Activated CD8-positive, alpha-beta T cell treated with anti-CD3 and anti-CD28 coated beads, Interleukin-2, amount 10 ng/mL, durations not matched to agents 7 days and 5 days (primary cell): ENCODE measurements at regions not wholly inside any gene's neighbourhood (a gene's known extent, or its start where the extent isn't known, plus 50 kb on each side); places are given as distances from the start of the nearest gene placed in this dataset.

Experiments
- ATAC-seq: fragments of 150-1000 bp; cut with Tn5 transposase; one replicate; pipeline ENCODE4 v1.10.0; 2021; ENCODE audit warnings: moderate library complexity
- CTCF ChIA-PET: fragments of 350-600 bp; sonication (Branson Sonifier 250); formaldehyde crosslinking; loops from one replicate; lab custom pipeline; 2021; ENCODE audit warnings: antibody characterized with exemption; lab: Charles Lee
- POLR2A ChIA-PET: fragments of 350-600 bp; sonication (Branson Sonifier 250); formaldehyde crosslinking; loops from one replicate; lab custom pipeline; 2021; ENCODE audit warnings: antibody characterized with exemption; lab: Charles Lee
- DNase-seq: peaks from one replicate; pipeline ENCODE4 v3.0.0-alpha.2; 2020
- H3K27ac Mint-ChIP-seq: one replicate; pipeline ENCODE4 v1.8.0; 2021; ENCODE audit warnings: mild to moderate bottlenecking, mixed read lengths
- H3K27me3 Mint-ChIP-seq: one replicate; pipeline ENCODE4 v1.8.0; 2021; ENCODE audit warnings: low read depth, mixed read lengths
- H3K36me3 Mint-ChIP-seq: one replicate; pipeline ENCODE4 v1.8.0; 2021; ENCODE audit warnings: low read depth, mixed read lengths
- H3K4me1 Mint-ChIP-seq: one replicate; pipeline ENCODE4 v1.8.0; 2021; ENCODE audit warnings: low read depth, mixed read lengths
- H3K4me3 Mint-ChIP-seq: one replicate; pipeline ENCODE4 v1.8.0; 2021; ENCODE audit warnings: mild to moderate bottlenecking, mixed read lengths
- H3K9me3 Mint-ChIP-seq: one replicate; pipeline ENCODE4 v1.8.0; 2022; ENCODE audit warnings: mixed read lengths; ENCODE audit not compliant: insufficient read depth

- Mint-ChIP-seq H3K4me3 (no peak overlapping the region), H3K4me1 (peaks cover 2% of the 10 kb centered on the region), H3K27ac (no peak overlapping the region), H3K36me3 (no peaks in the 10 kb centered on the region), H3K9me3 (no peaks in the 10 kb centered on the region), H3K27me3 (no peaks in the 10 kb centered on the region)
- CTCF ChIA-PET, result no interaction called here
- no peak for ATAC-seq
- POLR2A ChIA-PET, result no interaction called here
- DNase-seq, result no peak
These were observed 55.5 kb downstream of the MID1IP1 start for GRCh38 chrX:38856670-38857265.

GRCh38 chrX:38857736-38858523, 56.7 kb downstream of the MID1IP1 start:
- DNase-seq, result no peak
- Mint-ChIP-seq H3K4me3 (no peak overlapping the region), H3K4me1 (peaks cover 2% of the 10 kb centered on the region), H3K9me3 (no peaks in the 10 kb centered on the region), H3K36me3 (no peaks in the 10 kb centered on the region), H3K27ac (no peak overlapping the region), H3K27me3 (no peaks in the 10 kb centered on the region)
- ChIA-PET CTCF (no interaction called here), POLR2A (no interaction called here)
- ATAC-seq, result no peak

- ATAC-seq (no peak), DNase-seq (no peak)
- peaks cover 2% of the 10 kb centered on the region for H3K4me1 Mint-ChIP-seq
- H3K36me3 Mint-ChIP-seq, result no peaks in the 10 kb centered on the region
- H3K4me3 Mint-ChIP-seq, result no peak overlapping the region
- ChIA-PET POLR2A (no interaction called here), CTCF (no interaction called here)
- no peak overlapping the region for H3K27ac Mint-ChIP-seq
- H3K9me3 Mint-ChIP-seq, result no peaks in the 10 kb centered on the region
- H3K27me3 Mint-ChIP-seq, result no peaks in the 10 kb centered on the region
These were observed 58.3 kb downstream of the MID1IP1 start for GRCh38 chrX:38859602-38860001.

DNA sequence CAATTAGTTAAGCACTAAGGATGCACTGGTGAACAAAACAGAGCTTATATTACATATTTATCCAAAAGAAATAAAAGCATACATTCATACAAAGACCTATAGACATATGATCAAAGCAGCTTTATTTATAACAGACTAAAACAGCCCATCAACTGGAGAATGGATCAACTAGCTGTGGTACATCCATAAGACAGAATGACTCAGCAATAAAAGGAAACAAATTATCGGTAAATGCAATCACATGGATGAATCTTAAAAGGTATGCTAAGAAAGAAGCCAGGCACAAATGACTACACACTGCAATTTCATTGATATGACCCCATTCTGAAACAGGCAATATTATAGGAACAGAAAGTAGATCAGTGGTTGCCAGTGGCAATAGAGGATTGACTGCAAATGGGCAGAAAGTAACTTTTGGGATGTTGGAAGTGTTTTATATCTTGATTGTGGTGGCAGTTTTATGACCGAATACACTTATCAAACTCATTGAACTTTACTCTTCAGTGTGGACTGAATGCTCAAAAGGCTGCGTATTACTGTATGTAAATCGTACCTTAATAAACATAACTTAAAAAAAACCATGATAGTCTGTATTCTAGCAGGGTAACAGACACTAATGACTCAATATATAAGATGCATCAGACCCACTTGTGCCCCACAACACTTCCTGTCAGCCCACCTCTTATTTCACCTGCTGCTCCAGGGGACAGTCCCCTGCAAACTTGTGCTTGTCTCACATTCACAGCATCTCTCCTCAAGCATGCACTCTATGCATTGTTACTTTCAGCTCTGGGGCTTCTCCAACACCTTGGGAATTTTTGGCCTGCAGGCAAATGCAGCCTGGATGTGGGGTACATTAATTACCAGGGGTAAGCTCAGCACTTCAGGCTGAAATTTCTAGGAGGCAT, 59.1 kb downstream of the MID1IP1 start:
- DNase-seq (no peak), ATAC-seq (no peak)
- Mint-ChIP-seq H3K4me1 (peaks cover 2% of the 10 kb centered on the region), H3K27me3 (no peaks in the 10 kb centered on the region), H3K9me3 (no peaks in the 10 kb centered on the region), H3K27ac (no peak overlapping the region), H3K4me3 (no peak overlapping the region), H3K36me3 (no peaks in the 10 kb centered on the region)
- CTCF ChIA-PET, result no interaction called here
- POLR2A ChIA-PET, result interaction anchor here (0.7 kb wide), 1 partner anchor 409 kb away, joined by 3 read pairs; no protein-coding TSS in a partner anchor

- H3K9me3 Mint-ChIP-seq, result no peaks in the 10 kb centered on the region
- DNase-seq, result no peak
- H3K36me3 Mint-ChIP-seq, result no peaks in the 10 kb centered on the region
- ChIA-PET POLR2A (no interaction called here), CTCF (no interaction called here)
- H3K4me1 Mint-ChIP-seq, result peaks cover 2% of the 10 kb centered on the region
- H3K27ac Mint-ChIP-seq, result no peak overlapping the region
- no peak overlapping the region for H3K4me3 Mint-ChIP-seq
- H3K27me3 Mint-ChIP-seq, result no peaks in the 10 kb centered on the region
- ATAC-seq, result no peak
These were observed 60.2 kb downstream of the MID1IP1 start for GRCh38 chrX:38861489-38861888.

DNA sequence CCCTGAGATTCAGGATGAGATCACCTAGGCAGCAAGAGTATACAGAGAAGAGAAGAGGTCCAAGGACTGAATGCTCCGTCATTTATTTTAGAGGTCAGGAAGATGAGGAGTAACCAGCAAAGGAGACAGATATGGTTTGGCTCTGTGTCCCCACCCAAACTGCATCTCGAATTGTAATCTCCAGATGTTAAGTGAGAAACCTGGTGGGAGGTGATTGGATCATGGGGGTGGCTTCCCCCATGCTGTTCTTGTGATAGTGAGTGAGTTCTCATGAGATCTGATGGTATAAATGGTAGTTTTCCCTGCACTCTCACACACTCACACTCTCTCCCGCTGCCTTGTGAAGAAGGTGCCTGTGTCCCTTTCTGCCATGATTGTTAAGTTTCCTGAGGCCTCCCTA, 60.8 kb downstream of the MID1IP1 start:
- ATAC-seq, result no peak
- Mint-ChIP-seq H3K36me3 (no peaks in the 10 kb centered on the region), H3K27me3 (no peaks in the 10 kb centered on the region), H3K4me3 (no peak overlapping the region), H3K27ac (no peak overlapping the region), H3K4me1 (peaks cover 2% of the 10 kb centered on the region), H3K9me3 (no peaks in the 10 kb centered on the region)
- ChIA-PET POLR2A (no interaction called here), CTCF (no interaction called here)
- DNase-seq, result no peak

DNA sequence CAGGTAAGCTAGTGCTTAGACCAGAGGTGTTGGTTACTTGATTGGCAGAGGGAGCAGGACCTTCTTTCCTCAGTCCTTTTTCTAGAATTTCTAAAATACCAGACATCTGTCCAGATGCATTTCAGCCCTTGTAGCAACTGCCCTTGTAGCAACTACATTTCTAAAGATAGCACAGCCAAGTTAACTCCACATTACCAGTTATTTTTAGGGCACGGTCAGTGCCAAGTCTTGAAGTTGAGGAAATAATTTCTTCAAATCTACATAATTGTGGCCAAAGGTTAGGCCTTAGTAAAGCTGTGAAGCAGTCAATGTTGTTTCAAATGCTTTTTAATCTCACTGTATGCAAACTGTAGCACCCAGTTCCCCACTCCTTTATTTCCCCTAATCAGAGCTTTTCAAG, 62.9 kb downstream of the MID1IP1 start:
- no peaks in the 10 kb centered on the region for H3K9me3 Mint-ChIP-seq
- no peak for DNase-seq
- no peaks in the 10 kb centered on the region for H3K27me3 Mint-ChIP-seq
- CTCF ChIA-PET, result no interaction called here
- peaks cover 2% of the 10 kb centered on the region for H3K4me1 Mint-ChIP-seq
- ATAC-seq, result no peak
- no peak overlapping the region for H3K4me3 Mint-ChIP-seq
- no peaks in the 10 kb centered on the region for H3K36me3 Mint-ChIP-seq
- POLR2A ChIA-PET, result no interaction called here
- H3K27ac Mint-ChIP-seq, result no peak overlapping the region

GRCh38 chrX:38868321-38868720, 67.1 kb downstream of the MID1IP1 start:
- Mint-ChIP-seq H3K4me3 (no peak overlapping the region), H3K4me1 (no peaks in the 10 kb centered on the region), H3K36me3 (no peaks in the 10 kb centered on the region), H3K9me3 (no peaks in the 10 kb centered on the region), H3K27ac (no peak overlapping the region), H3K27me3 (no peaks in the 10 kb centered on the region)
- DNase-seq (no peak), ATAC-seq (no peak)
- POLR2A ChIA-PET, result no interaction called here
- CTCF ChIA-PET, result no interaction called here

- Mint-ChIP-seq H3K4me3 (no peak overlapping the region), H3K9me3 (no peaks in the 10 kb centered on the region), H3K27ac (no peak overlapping the region), H3K4me1 (no peaks in the 10 kb centered on the region), H3K36me3 (no peaks in the 10 kb centered on the region), H3K27me3 (no peaks in the 10 kb centered on the region)
- ChIA-PET POLR2A (no interaction called here), CTCF (no interaction called here)
- DNase-seq, result no peak
- no peak for ATAC-seq
These were observed 67.7 kb downstream of the MID1IP1 start for GRCh38 chrX:38868941-38869401.

GRCh38 chrX:38870361-38870895, 69.2 kb downstream of the MID1IP1 start:
- Mint-ChIP-seq H3K9me3 (no peaks in the 10 kb centered on the region), H3K4me3 (no peak overlapping the region), H3K4me1 (no peaks in the 10 kb centered on the region), H3K27me3 (no peaks in the 10 kb centered on the region), H3K27ac (no peak overlapping the region), H3K36me3 (no peaks in the 10 kb centered on the region)
- POLR2A ChIA-PET, result no interaction called here
- ATAC-seq, result no peak
- CTCF ChIA-PET, result no interaction called here
- no peak for DNase-seq

- ATAC-seq, result no peak
- ChIA-PET POLR2A (interaction anchor here (0.6 kb wide), 1 partner anchor 23 kb away, joined by 3 read pairs; no protein-coding TSS in a partner anchor), CTCF (no interaction called here)
- DNase-seq, result no peak
- no peak overlapping the region for H3K27ac Mint-ChIP-seq
- no peak overlapping the region for H3K4me3 Mint-ChIP-seq
- no peaks in the 10 kb centered on the region for H3K27me3 Mint-ChIP-seq
- H3K4me1 Mint-ChIP-seq, result no peaks in the 10 kb centered on the region
- no peaks in the 10 kb centered on the region for H3K36me3 Mint-ChIP-seq
- no peaks in the 10 kb centered on the region for H3K9me3 Mint-ChIP-seq
These were observed 70.1 kb downstream of the MID1IP1 start for GRCh38 chrX:38871129-38872029.
